ENCODE measurements at regions not wholly inside any gene's neighbourhood (a gene's known extent, or its start where the extent isn't known, plus 50 kb on each side); places are given as distances from the start of the nearest gene placed in this dataset.

DNA sequence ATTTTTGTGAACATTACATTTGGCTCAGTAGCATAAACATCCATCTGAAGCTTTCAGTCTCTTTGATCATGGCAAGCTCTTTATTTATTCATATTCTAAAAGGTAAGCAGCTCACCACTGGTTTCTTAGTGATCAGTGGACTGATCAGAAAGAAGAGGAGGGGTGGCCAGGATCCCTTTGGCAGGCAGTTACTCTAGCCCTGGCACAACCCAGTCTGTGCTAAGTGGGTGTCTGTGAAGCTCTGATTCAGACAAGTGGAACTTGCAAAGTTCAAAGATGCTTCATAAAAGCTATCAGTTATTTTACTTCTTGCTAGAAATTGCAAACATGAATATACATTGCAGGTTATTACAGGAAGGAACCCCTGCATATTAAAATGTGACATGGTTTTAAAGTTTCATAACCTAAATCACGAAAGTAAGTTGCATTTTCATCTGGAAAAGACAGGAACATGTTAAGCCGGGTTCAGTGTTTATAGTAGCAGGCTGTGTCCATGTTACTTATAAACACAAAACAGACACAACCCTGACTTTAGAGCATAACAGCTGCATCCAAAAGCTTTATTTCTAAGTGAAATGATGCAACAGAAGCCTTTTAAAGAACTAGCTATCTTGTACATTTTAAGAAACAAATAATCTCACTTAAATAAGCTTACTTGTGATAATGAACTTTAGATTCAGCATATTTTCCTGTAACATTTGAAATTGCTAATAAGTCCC, 785.3 kb downstream of the MCTP2 start:
- ChIA-PET CTCF (ENCODE audit: partially characterized antibody) (interaction anchor here (0.7 to 2.3 kb wide), 3 partner anchors 8 to 1328 kb away, joined by 3 to 9 read pairs (median 3); no protein-coding TSS in a partner anchor), POLR2A (ENCODE audit: partially characterized antibody) (no interaction called here)
- no peaks in the 10 kb centered on the region for H4K20me1 ChIP-seq (replicated peaks in 1 of 2; ENCODE audit: control insufficient read depth in 1 of 2, insufficient read depth in 2 of 2, low read length in 2 of 2)
- WGBS, 2 experiments (ENCODE audit: extremely low coverage in 1 of 2, insufficient coverage in 1 of 2, insufficient read length in 1 of 2, insufficient replicate concordance in 2 of 2, low coverage in 1 of 2, low lambda C conversion rate in 2 of 2, missing lambda C conversion rate in 1 of 2), result 91% methylated on average over 2 of the region's 2 CpGs; no CpG with 5 or more reads in 1 of the 2 experiments
- no peak overlapping the region for H4K5ac ChIP-seq (ENCODE audit: insufficient read length, low read depth, low read length)
- no peak overlapping the region for H3K4me2 ChIP-seq (ENCODE audit: insufficient read depth in 1 of 2, low read depth in 2 of 2, low read length in 2 of 2)
- no peaks in the 10 kb centered on the region for H3K79me2 ChIP-seq (ENCODE audit: control insufficient read depth in 1 of 2, insufficient read depth in 2 of 2, low read length in 2 of 2)
- no peaks in the 10 kb centered on the region for H3K79me1 ChIP-seq (ENCODE audit: low read depth, low read length)
- H3K4me1 ChIP-seq (replicated peaks in 1 of 4; ENCODE audit: control insufficient read depth in 3 of 4, insufficient read depth in 4 of 4, low read length in 3 of 4), result peaks cover 0 to 2% (median 0%) of the 10 kb centered on the region in 4 experiments; a peak in 1 of 7 replicates
- FAIRE-seq (no peak), DNase-seq (ENCODE audit: low read depth in 1 of 2, low spot score in 2 of 2) (no peak)
- H4K91ac ChIP-seq (replicated peaks; ENCODE audit: insufficient read length, low read length), result no peak overlapping the region
- H3K4me3 ChIP-seq (ENCODE audit: extremely low read depth in 1 of 4, insufficient read depth in 2 of 4, low read depth in 3 of 4, low read length in 4 of 4), result no peak overlapping the region
- H2BK120ac ChIP-seq (replicated peaks; ENCODE audit: low read depth, low read length), result no peak overlapping the region
- H3K14ac ChIP-seq (ENCODE audit: insufficient read length), result no peak overlapping the region
- H3K9ac ChIP-seq (replicated peaks in 1 of 4; ENCODE audit: extremely low read depth in 1 of 4, low read depth in 3 of 4, low read length in 3 of 4), result no peak overlapping the region
- no peak overlapping the region for H2BK12ac ChIP-seq (ENCODE audit: low read depth, low read length)
- H3K23me2 ChIP-seq (ENCODE audit: low read depth, low read length), result no peaks in the 10 kb centered on the region
- H3K36me3 ChIP-seq (ENCODE audit: control insufficient read depth in 2 of 4, insufficient read depth in 4 of 4, low read length in 3 of 4), result no peaks in the 10 kb centered on the region
- no peaks in the 10 kb centered on the region for H3K9me3 ChIP-seq (ENCODE audit: insufficient read depth in 2 of 2, low read depth in 1 of 2, low read length in 1 of 2)
- H2AFZ ChIP-seq (ENCODE audit: low read length), result no peak overlapping the region
- H2AK5ac ChIP-seq (ENCODE audit: low read depth, low read length), result no peak overlapping the region
- H3K4ac ChIP-seq (replicated peaks; ENCODE audit: insufficient read length, low read depth, low read length), result no peak overlapping the region
- H3K27me3 ChIP-seq (replicated peaks in 1 of 4; ENCODE audit: control insufficient read depth in 3 of 4, extremely low read depth in 1 of 4, insufficient read depth in 3 of 4, low read length in 3 of 4), result no peaks in the 10 kb centered on the region
- no peak overlapping the region for H2BK15ac ChIP-seq (ENCODE audit: low read length)
- no peak overlapping the region for H2BK20ac ChIP-seq (ENCODE audit: low read length)
- no peak overlapping the region for H3K18ac ChIP-seq (ENCODE audit: extremely low read depth, low read length)
- H3K27ac ChIP-seq (ENCODE audit: low read depth, low read length), result no peak overlapping the region
- H3K56ac ChIP-seq (replicated peaks; ENCODE audit: insufficient read length, low read depth, low read length), result no peak overlapping the region
- no peak overlapping the region for H4K8ac ChIP-seq (ENCODE audit: extremely low read depth, insufficient read depth, low read length)
- H2BK5ac ChIP-seq (ENCODE audit: low read depth, low read length), result no peak overlapping the region
- no peak overlapping the region for H3K23ac ChIP-seq (ENCODE audit: insufficient read length)
- no peak for TF ChIP-seq CHD2 (IDR thresholded peaks at IDR 0.05; ENCODE audit: low read length)
- TF ChIP-seq POLR2AphosphoS5 (IDR thresholded peaks at IDR 0.05; ENCODE audit: low read depth, low read length), result no peak
- no peak for TF ChIP-seq HDAC2 (IDR thresholded peaks at IDR 0.05; ENCODE audit: borderline replicate concordance in 1 of 2, low read depth in 2 of 2, low read length in 2 of 2)

All from H1 (cell line).